T-helper 17 cell (primary cell): ENCODE measurements at regions not wholly inside any gene's neighbourhood (a gene's known extent, or its start where the extent isn't known, plus 50 kb on each side); places are given as distances from the start of the nearest gene placed in this dataset.

ENCODE experiments used
- ATAC-seq: fragments of 150-1000 bp; cut with Tn5 transposase; 2 replicates; pipeline ENCODE4 v1.10.0; 2021; ENCODE audit warnings: mild to moderate bottlenecking, moderate library complexity
- DNase-seq, 3 donors: peaks; one replicate each; pipeline versions ENCODE4 v3.0.0 to v3.0.0-alpha.2; 2020 to 2021
- H3K9me3 ChIP-seq: one replicate; pipeline ENCODE4 v1.7.0; 2013; ENCODE audit warnings: low read length, mild to moderate bottlenecking; ENCODE audit not compliant: control insufficient read depth, poor library complexity, severe bottlenecking
- H3K27ac Mint-ChIP-seq: one replicate; pipeline ENCODE4 v1.8.0; 2022; ENCODE audit warnings: mild to moderate bottlenecking, moderate library complexity, mixed read lengths
- H3K27me3 Mint-ChIP-seq: one replicate; pipeline ENCODE4 v1.8.0; 2022; ENCODE audit warnings: mixed read lengths
- H3K36me3 Mint-ChIP-seq: one replicate; pipeline ENCODE4 v1.8.0; 2022; ENCODE audit warnings: low read depth, mixed read lengths
- H3K4me1 Mint-ChIP-seq: one replicate; pipeline ENCODE4 v1.8.0; 2022; ENCODE audit warnings: mild to moderate bottlenecking, mixed read lengths
- H3K4me3 Mint-ChIP-seq: one replicate; pipeline ENCODE4 v1.8.0; 2022; ENCODE audit warnings: mild to moderate bottlenecking, moderate library complexity, mixed read lengths

DNA sequence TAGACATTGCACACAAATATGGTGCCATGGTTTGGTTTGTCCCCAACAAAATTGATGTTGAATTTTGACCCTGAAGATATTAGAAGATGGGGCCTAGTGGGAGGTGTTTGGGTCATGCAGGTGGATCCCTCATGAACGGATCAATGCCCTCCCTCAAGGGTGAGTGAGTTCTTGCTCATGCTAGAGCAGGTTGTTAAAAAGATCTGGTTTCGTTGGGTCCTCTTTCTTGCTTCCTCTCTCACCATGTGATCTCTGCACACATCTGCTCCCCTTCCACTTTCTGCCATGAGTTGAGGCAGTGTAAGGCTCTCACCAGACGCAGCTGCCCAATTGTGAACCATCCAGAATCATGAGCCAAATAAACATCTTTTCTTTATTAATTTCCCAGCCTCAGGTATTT, 87.8 kb upstream of the MDFIC2 start:
- no peaks in the 10 kb centered on the region for H3K9me3 ChIP-seq
- DNase-seq: no peak
- no peak overlapping the region for H3K4me3 Mint-ChIP-seq
- no peak for ATAC-seq
- no peak overlapping the region for H3K27ac Mint-ChIP-seq
- no peaks in the 10 kb centered on the region for H3K27me3 Mint-ChIP-seq
- no peaks in the 10 kb centered on the region for H3K4me1 Mint-ChIP-seq
- H3K36me3 Mint-ChIP-seq: no peaks in the 10 kb centered on the region

DNA sequence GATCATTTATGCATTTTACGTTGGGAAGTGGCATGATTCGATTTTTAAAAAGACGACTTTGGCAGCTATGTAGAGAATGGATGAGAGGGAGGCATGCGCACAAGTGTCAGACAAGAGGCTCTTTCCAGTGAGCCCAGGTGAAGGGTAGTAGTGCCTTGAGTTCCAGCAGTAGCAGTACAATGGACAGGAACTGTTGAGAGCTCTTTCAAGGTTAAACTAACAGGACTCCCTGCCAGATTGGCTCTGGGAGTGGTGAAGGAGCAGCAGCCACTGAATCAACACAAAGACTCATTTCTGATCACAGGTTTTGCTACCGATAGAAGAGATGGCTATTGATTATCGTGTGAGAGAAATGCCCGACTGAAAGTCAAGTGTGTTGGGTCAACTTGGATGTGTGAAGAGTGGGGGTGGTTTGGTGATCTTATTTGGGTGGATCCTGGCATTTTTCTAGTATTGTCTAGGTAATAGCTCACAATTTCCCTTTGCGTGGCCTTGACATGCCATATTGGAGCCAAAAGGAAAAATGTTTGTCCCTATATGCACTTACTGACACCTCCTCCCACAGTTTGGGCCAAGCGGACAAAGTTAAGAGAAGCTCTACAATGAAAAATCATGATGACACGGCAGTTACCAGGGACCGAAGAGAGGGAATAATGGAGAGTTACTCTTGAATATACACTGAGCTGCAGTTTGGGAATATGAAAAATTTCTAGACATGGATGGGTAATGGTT, 81.6 kb upstream of the MDFIC2 start:
- no peaks in the 10 kb centered on the region for H3K36me3 Mint-ChIP-seq
- H3K4me3 Mint-ChIP-seq: no peak overlapping the region
- H3K9me3 ChIP-seq: no peaks in the 10 kb centered on the region
- ATAC-seq (no peak), DNase-seq (no peak)
- H3K4me1 Mint-ChIP-seq: no peaks in the 10 kb centered on the region
- no peak overlapping the region for H3K27ac Mint-ChIP-seq
- no peaks in the 10 kb centered on the region for H3K27me3 Mint-ChIP-seq

DNA sequence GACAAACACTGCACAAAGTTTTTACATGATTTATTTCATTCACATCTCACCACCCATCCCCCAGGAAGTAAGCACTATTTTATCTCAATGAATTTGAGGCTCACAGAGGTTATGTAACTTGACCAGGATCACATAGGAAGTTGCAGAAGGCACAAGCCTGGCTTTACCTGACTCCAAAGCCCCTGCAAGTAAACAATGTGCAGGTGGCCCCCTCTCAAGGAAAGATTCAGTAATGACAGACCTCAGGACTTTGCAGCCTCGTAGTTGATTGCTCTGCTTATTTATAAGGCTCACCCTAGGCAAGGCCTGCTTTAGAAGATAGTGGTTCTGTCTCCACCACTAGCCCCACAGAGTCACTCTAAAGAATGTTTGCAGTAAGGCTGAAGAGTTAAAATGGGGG, 79.8 kb upstream of the MDFIC2 start:
- Mint-ChIP-seq H3K27ac (no peak overlapping the region), H3K27me3 (no peaks in the 10 kb centered on the region), H3K4me3 (no peak overlapping the region), H3K4me1 (no peaks in the 10 kb centered on the region), H3K36me3 (no peaks in the 10 kb centered on the region)
- ATAC-seq: no peak
- DNase-seq: no peak
- H3K9me3 ChIP-seq: no peaks in the 10 kb centered on the region

DNA sequence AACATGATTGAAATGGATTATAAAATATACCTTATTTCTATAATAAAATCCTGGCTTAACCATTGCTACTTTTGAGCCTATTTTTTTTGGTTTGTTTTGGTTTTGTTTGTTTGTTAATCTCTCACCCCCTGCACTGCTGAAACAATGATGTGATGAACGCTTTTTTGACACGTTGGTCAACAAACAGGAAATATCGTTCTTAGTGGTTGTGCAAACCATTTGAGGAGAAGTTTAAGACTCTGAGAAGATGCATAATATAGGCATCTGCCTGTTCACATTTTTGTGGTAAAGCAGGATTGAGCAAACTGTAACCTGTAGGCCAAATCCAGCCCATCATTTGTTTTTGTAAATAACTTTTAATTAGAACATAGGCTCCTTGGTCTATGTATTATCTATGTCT, 75.5 kb upstream of the MDFIC2 start:
- Mint-ChIP-seq H3K27me3 (no peaks in the 10 kb centered on the region), H3K4me1 (no peaks in the 10 kb centered on the region), H3K4me3 (no peak overlapping the region), H3K27ac (no peak overlapping the region), H3K36me3 (no peaks in the 10 kb centered on the region)
- ATAC-seq (no peak), DNase-seq (no peak)
- H3K9me3 ChIP-seq: no peaks in the 10 kb centered on the region

DNA sequence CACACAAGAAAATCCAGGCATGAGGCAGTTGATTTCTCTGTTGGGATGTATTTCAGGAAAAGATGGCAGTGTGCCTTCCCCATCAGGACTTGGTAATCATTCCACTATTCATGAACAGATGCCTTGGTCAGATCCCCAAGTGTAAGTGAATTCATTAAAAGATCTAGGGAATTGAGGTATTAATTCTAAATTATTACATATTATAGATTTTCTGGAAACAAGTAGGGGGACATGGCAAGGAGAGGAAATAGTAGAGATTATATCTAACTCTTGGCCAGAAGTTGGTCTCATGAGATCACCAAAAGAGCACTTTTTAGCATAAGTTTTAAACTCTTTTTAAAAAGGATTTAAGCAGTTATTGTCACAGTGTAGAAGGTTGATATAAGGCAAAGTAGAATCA, 74.4 kb upstream of the MDFIC2 start:
- no peaks in the 10 kb centered on the region for H3K4me1 Mint-ChIP-seq
- no peaks in the 10 kb centered on the region for H3K27me3 Mint-ChIP-seq
- no peak for DNase-seq
- no peaks in the 10 kb centered on the region for H3K9me3 ChIP-seq
- no peak for ATAC-seq
- H3K27ac Mint-ChIP-seq: no peak overlapping the region
- no peaks in the 10 kb centered on the region for H3K36me3 Mint-ChIP-seq
- no peak overlapping the region for H3K4me3 Mint-ChIP-seq

DNA sequence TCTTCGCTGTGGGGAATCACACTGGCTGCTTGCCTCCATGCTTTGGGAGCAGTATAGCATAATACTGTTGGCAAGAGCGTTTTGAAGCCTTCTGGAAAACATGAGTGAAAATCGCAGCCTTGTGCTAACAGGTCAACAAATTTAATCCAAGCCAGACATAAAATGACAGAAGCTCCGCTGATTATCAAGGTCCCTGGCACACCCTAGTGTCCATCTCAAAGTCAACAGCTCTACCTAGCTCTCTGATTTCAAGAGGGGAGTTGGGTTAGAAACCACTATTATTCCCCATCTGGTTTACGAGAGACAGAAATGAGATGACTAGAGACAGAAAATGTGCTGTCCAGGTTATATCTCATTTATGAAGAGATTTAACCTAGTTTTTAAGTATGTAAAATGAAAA, 73.6 kb upstream of the MDFIC2 start:
- H3K4me3 Mint-ChIP-seq: no peak overlapping the region
- H3K9me3 ChIP-seq: no peaks in the 10 kb centered on the region
- DNase-seq: no peak
- no peaks in the 10 kb centered on the region for H3K36me3 Mint-ChIP-seq
- no peak for ATAC-seq
- H3K4me1 Mint-ChIP-seq: no peaks in the 10 kb centered on the region
- no peaks in the 10 kb centered on the region for H3K27me3 Mint-ChIP-seq
- H3K27ac Mint-ChIP-seq: no peak overlapping the region

DNA sequence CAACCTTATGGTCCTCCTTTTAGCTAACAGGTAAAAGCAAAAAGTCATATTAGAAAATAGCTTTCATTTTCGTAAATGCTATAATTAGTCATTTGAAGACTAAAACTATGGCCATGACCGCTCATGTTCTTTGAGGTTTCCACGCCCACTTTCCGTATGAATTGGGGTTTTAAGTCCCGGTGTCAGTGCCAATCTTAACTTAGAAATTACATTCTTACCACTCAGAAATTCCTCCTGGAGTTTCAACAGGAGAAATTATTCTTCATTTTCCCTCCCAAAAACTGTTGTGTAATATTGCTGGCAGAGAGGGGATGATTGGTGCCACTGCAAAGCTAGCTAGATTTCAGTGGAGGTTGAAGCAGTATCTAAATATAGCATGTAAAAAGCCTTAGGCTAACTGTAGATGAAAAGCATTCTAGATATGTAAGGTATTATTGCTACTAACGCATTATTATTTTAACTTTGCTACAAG, 71.0 kb upstream of the MDFIC2 start:
- H3K36me3 Mint-ChIP-seq: no peaks in the 10 kb centered on the region
- H3K4me3 Mint-ChIP-seq: no peak overlapping the region
- no peaks in the 10 kb centered on the region for H3K9me3 ChIP-seq
- ATAC-seq (no peak), DNase-seq (no peak)
- no peaks in the 10 kb centered on the region for H3K4me1 Mint-ChIP-seq
- H3K27me3 Mint-ChIP-seq: no peaks in the 10 kb centered on the region
- no peak overlapping the region for H3K27ac Mint-ChIP-seq

DNA sequence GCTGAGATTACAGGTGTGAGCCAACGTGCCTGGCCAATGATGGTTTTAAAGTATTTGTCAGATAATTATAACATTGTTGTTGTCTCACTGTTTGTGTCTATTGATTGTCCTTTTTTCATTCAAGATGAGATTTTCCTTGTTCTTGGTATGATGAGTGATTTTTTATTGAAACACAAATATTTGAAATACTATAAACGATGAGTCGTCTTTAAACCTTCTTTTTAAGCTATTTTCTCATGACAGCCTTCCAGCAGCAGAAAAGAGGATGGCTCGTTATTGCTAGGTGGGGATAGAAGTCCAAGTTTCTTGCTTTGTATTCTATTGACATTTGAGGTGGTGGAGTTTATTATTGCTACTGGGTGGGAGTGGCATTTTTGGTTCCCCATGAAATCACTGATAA, 61.7 kb upstream of the MDFIC2 start:
- H3K4me3 Mint-ChIP-seq: no peak overlapping the region
- no peak for ATAC-seq
- peaks cover 5% of the 10 kb centered on the region for H3K27me3 Mint-ChIP-seq
- H3K36me3 Mint-ChIP-seq: no peaks in the 10 kb centered on the region
- no peak overlapping the region for H3K27ac Mint-ChIP-seq
- H3K9me3 ChIP-seq: no peaks in the 10 kb centered on the region
- no peaks in the 10 kb centered on the region for H3K4me1 Mint-ChIP-seq
- no peak for DNase-seq
